DMS53 (cell line): ENCODE measurements at regions not wholly inside any gene's neighbourhood (a gene's known extent, or its start where the extent isn't known, plus 50 kb on each side); places are given as distances from the start of the nearest gene placed in this dataset.
A peak's percentile ranks its signal among the peaks of the same experiment; 100 is the strongest.

Source experiments
- DNase-seq: peaks from one replicate; lab custom pipeline; 2025; lab: John Stamatoyannopoulos, UW

GRCh38 chr9:97747201-97747965, 50.2 kb upstream of the XPA start:
- no peak for DNase-seq

DNA sequence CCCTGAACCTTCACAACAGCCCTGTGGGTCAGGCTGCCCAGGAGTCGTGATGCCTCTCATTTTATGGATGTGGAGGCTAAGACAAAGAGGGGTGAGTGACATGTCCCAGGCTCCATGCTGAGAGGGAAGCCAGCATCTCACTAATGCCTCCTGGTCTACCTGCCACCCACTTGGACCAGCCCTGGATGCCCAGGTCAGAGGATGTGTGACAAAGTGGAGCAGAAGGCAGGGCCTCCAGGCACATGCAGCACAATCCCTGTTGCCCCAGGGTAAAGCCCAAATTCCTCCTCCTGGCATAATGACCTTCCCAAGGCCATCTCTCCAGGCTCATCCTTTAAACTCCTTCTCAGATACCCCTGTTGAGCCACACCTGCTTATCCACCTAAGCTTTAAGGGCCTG, 51.4 kb upstream of the XPA start:
- DNase-seq = no peak

DNA sequence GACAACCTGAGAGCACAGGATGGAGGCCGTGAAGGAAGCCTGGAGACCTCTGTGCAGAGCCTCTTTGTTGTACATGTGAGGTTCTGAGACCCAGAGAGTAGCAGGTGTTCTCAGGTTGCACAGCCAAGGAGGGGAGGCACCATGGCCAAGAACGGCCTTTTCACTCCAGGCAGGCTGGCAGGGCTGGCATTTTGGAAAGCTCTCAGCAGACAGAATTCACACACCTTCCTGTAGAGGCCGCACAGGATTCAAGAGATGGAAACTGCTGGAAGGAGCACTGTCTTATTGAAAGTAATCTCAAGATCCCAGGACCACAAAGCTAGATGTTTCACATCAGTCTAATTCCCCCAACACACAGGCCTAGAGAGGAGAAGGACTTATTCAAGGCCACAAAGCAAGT, 52.8 kb upstream of the XPA start:
- no peak for DNase-seq

DNA sequence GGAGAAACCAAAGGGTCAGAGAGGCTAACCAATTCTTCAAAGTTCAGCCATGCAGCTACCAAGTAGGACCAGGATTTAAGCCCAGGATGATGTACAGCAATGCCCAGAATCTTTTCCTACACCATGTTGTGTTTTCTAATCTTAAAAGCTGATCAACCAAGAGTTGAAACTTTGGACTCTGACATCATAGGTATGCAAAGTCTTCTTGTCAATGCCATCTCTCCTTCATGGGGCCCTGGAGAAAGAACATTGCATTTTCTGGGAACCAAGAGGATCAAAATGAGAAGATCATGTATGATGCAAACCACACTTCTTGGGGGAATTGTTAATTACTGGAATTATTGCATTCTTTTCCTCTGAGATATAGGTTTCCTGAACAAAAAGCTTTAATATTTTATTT, 54.4 kb upstream of the XPA start:
- no peak for DNase-seq

GRCh38 chr9:97752274-97752673, 55.1 kb upstream of the XPA start:
- DNase-seq = no peak

DNA sequence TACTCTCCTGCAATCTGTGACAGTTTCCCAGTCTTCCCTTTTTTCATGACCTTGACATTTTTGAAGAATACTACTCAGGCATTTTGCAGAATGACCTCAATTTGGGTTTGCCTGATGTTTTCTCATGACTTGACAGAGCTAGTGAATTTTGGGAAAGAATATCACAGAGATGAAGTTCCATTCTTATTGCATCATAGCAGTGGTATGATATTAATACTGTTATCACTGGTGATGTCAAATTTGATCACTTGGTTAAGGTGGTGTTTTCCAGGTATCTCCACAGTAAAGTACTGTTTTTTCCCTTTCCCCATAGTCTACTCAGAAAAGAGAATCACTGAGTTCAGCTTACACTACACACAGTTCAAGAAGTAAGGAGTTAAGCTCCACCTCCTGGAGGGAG, 56.2 kb upstream of the XPA start:
- no peak for DNase-seq

GRCh38 chr9:97753975-97754374, 56.8 kb upstream of the XPA start:
- no peak for DNase-seq

DNA sequence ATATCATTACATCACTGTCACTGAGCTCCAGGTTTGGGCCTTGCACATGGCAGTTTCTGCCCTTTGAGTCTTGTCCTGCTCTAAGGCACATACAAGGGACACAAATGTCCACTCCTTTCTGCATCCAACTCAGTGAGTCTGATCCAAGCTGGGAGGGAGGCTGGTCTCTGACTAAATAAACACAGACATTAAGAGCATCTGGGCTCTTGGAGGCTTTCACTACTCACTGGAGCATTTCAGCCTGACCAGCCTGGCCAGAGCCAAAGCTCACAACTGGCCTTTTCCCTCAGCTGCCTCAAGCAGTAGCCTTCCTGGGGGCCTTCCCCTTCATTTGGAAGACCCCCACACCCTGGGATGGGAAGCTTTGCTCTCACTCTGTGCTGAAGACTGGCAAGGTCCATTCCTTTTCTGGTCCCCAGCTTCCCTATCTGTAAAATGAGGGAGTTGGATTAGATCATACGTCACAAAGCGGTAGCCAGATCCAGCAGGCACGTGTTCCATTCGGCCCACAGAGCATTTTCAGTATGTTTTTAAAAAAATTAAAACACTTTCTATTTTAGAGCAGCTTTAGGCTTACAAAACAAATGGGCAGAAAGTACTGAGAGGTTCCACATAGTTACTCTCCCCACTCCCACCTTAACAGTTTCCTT, 58.6 kb upstream of the XPA start:
- DNase-seq = peak; percentile 11

DNA sequence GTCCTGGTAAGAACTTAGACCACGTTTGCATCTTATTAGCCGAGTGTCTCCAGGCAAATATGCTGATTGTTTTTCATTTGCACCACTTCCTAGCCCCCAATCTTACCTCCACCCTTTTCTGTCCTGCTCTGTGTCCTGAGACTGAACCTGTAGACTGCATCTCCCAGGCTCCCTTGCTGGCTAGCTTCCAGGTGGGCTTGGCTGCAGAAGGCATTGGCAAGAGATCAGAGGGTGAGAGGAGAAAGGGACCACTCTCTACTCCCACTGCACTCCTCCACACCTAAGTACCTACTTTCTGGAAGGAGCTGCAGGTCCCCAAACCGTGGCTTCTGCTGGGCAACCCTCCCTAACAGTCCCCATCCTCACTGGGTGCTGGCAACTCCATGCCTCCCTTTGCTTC, 59.9 kb upstream of the XPA start:
- no peak for DNase-seq

DNA sequence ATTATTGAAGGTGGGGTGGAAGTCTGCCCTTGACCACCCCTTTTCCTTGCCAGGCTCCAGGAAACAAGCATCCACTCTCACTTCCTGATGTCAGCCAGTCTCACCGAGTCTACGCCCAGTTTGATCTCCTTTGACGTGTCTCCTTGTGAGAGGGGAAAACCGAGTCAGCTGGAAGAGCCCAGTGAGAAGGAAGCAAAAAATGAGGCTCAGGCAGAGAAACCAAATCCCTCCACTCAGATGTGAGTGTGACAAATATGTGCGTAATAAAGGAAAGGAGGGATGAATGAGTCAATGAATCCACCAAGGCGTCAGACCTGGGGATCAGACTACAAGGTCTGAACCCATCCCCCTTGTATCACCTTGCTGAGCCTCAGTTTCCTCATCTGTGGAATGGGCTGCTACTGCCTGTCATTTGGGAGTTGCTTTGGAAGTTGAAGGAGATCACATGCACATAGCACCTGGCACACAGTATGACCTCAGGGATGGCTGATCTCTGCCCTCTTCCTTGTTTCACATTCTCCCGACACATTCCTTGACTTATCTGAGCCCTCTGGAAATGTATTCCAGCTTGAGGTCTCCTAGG, 61.3 kb upstream of the XPA start:
- DNase-seq = no peak

DNA sequence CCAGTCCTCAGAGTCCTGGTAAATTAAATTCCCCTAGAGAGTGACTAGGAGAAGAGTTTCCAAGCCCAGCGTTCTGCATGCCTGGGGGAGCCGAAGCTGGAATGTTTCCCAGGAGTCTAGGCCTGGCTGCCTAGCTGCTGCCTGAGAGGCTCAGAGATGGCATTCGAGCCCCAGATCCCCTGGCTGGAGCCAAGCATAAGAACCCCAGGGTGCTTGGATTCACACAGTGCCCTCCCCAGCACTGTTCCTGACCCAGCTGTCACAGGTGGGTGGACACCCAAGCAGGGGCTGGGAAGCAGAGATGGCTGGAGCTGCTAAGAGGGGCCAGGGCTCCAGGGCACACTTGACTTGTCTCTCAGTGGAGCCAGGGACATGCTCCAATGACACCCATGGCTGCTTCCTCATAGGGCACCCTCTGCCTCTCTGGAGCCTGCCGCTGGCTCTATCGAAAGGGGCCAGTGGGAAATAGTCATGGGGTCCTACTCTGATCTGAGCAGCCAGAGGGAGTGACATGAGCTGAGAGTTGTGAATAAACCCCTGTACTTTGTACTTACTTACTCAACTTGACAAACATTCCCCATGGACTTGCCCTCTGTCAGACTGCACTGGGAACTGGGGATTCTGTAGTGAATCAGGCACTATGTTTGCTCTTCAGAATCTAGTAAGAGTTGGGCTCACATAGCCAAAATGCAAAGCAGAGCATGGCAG, 62.6 kb upstream of the XPA start:
- no peak for DNase-seq

- DNase-seq = no peak
Observed at GRCh38 chr9:97761056-97761598, 64.0 kb upstream of the XPA start.

- DNase-seq = no peak
Observed at GRCh38 chr9:97761879-97762278, 64.7 kb upstream of the XPA start.

- no peak for DNase-seq
Observed at GRCh38 chr9:97763874-97764273, 66.7 kb upstream of the XPA start.

DNA sequence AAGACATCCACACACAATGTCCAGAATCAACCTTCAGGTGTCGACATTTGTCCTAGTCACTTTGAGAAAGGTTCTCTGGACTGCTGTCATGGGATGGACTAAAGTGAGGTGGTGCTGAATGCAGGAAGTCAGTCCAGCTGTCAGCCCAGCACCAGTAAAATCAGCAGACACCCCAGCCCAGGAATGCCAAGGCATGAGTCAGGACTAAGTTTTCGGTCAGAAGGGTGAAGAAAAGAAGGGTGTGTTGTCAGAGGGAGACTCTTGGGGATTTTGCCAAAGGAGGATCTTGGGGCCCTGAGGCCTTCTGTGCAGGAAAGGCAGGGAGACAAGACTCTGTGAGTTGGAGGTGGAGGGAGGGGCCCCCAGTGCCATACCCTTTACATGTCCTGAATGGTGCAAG, 69.0 kb upstream of the XPA start:
- no peak for DNase-seq

- no peak for DNase-seq
Observed at GRCh38 chr9:97766610-97767009, 69.5 kb upstream of the XPA start.

DNA sequence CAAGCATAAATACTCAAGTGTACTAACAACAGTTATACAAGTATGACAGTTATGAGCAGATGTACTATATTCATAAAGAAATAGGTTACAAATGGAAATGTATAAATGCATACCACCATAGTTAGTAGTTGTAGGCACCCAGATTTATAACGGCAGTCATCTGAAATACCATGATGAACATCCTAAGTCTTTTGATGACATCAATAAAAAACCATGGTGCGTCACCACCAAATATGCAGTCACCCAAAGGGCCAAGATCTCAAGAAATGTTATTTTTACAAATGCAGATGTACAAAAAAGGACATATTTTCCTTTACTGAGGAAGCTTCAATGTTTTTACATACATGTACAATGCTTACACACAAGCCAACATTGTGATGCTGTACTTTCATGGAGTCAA, 70.8 kb upstream of the XPA start:
- DNase-seq = no peak

DNA sequence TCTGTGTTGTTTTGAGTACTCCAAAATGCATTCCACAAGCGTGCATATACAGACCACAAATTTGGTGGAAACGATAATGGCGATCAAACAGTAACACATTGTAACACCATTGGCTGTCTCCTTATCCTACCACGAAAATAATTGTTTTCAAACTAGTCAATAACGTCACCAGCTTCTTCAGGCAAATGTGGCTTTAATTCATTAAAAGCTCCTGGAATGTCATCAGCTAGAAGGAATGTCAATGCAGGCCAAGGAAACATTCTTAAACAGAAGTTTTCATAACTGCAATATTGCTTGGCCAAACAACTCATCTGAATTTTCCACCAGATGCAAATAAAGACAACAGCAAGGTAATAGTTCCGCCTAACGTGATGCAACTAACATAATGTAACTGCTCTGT, 71.6 kb upstream of the XPA start:
- no peak for DNase-seq

GRCh38 chr9:97769208-97769607, 72.1 kb upstream of the XPA start:
- no peak for DNase-seq

GRCh38 chr9:97770808-97771372, 73.8 kb upstream of the XPA start:
- no peak for DNase-seq

GRCh38 chr9:97771641-97772040, 74.5 kb upstream of the XPA start:
- DNase-seq = no peak

GRCh38 chr9:97772145-97772544, 75.0 kb upstream of the XPA start:
- DNase-seq = no peak
